ENCODE measurements at regions not wholly inside any gene's neighbourhood (a gene's known extent, or its start where the extent isn't known, plus 50 kb on each side); places are given as distances from the start of the nearest gene placed in this dataset.

- intact Hi-C loops (cut with micrococcal nuclease) (loop anchor here (5.0 kb wide), 1 partner anchor 212 kb away; no protein-coding TSS in a partner anchor), dilution Hi-C loops (cut with MboI; ENCODE audit: extremely low pct_ligation_motif_present, low sequenced_read_pairs) (no loop called here)
- no peaks in the 10 kb centered on the region for H3K9me3 ChIP-seq (replicated peaks; ENCODE audit: control insufficient read depth, insufficient read depth, low read length)
- BruUV-seq (replicated peaks), result no TSS peak
- FAIRE-seq (no peak), DNase-seq (ENCODE audit: low read depth, low spot score) (no peak)
- no peaks in the 10 kb centered on the region for H3K27me3 ChIP-seq (ENCODE audit: control insufficient read depth in 2 of 2, insufficient read depth in 2 of 2, low read length in 2 of 2)
- H3K9me1 ChIP-seq (replicated peaks; ENCODE audit: control insufficient read depth, extremely low read depth, insufficient read depth, low read length), result no peaks in the 10 kb centered on the region
- no peak overlapping the region for H3K9ac ChIP-seq (replicated peaks; ENCODE audit: extremely low read depth, insufficient read depth, low read length)
- peaks cover 56% of the 10 kb centered on the region for H3K4me1 ChIP-seq (ENCODE audit: control insufficient read depth, extremely low read depth, insufficient read depth, low read length)
- CTCF ChIA-PET, result no interaction called here
- H3K4me2 ChIP-seq (ENCODE audit: insufficient read depth, low read length), result no peak overlapping the region
- no peaks in the 10 kb centered on the region for H3K79me2 ChIP-seq (ENCODE audit: control insufficient read depth, insufficient read depth, low read length)
- no peaks in the 10 kb centered on the region for H4K20me1 ChIP-seq (replicated peaks; ENCODE audit: control insufficient read depth, extremely low read depth, insufficient read depth, low read length)
- H3K4me3 ChIP-seq (replicated peaks in 1 of 3; ENCODE audit: insufficient read depth in 1 of 3, low read depth in 1 of 3, low read length in 3 of 3), result no peak overlapping the region
- H3K36me3 ChIP-seq (ENCODE audit: control insufficient read depth in 2 of 2, extremely low read depth in 1 of 2, insufficient read depth in 2 of 2, low read length in 2 of 2), result no peaks in the 10 kb centered on the region
- no peak for TF ChIP-seq CTCF (IDR thresholded peaks at IDR 0.05; ENCODE audit: extremely low read depth in 1 of 2, insufficient read depth in 1 of 2, low read depth in 1 of 2, low read length in 2 of 2)
- TF ChIP-seq GATA2 (IDR thresholded peaks at IDR 0.05; ENCODE audit: insufficient read depth, insufficient read length, low read depth, low read length), result no peak
- TF ChIP-seq FOS (IDR thresholded peaks at IDR 0.05; ENCODE audit: borderline replicate concordance, insufficient read depth, low read length), result no peak
- TF ChIP-seq EZH2 (IDR thresholded peaks at IDR 0.05; ENCODE audit: borderline replicate concordance, low read depth, low read length, severe bottlenecking), result no peak
- no peak for TF ChIP-seq POLR2A (IDR thresholded peaks at IDR 0.05; ENCODE audit: low read depth, low read length)
- POLR2A ChIA-PET, result no interaction called here
- H2AFZ ChIP-seq (ENCODE audit: low read depth, low read length), result no peak overlapping the region
- H3K27ac ChIP-seq (ENCODE audit: insufficient read depth, low read depth, low read length), result peak overlapping the region; percentile 99
These were observed 61.3 kb upstream of the SLC38A2 start for GRCh38 chr12:46433829-46434228.

GRCh38 chr12:46432325-46432724 is 59.8 kb upstream of the SLC38A2 start:
- H3K4me2 ChIP-seq (ENCODE audit: insufficient read depth, low read length), result peak overlapping the region; percentile 60
- intact Hi-C loops (cut with micrococcal nuclease) (loop anchor here (1.0 to 5.0 kb wide), 2 partner anchors 13 to 210 kb away; no protein-coding TSS in a partner anchor), dilution Hi-C loops (cut with MboI; ENCODE audit: extremely low pct_ligation_motif_present, low sequenced_read_pairs) (no loop called here)
- DNase-seq (ENCODE audit: low read depth, low spot score), result no peak
- H2AFZ ChIP-seq (ENCODE audit: low read depth, low read length), result no peak overlapping the region
- peak overlapping the region; percentile 99 for H3K27ac ChIP-seq (ENCODE audit: insufficient read depth, low read depth, low read length)
- H4K20me1 ChIP-seq (replicated peaks; ENCODE audit: control insufficient read depth, extremely low read depth, insufficient read depth, low read length), result no peaks in the 10 kb centered on the region
- no peak for TF ChIP-seq POLR2AphosphoS5 (IDR thresholded peaks at IDR 0.05; ENCODE audit: insufficient read depth, low read depth, low read length)
- TF ChIP-seq GATA2 (IDR thresholded peaks at IDR 0.05; ENCODE audit: insufficient read depth, insufficient read length, low read depth, low read length), result no peak
- no peak for TF ChIP-seq EZH2 (IDR thresholded peaks at IDR 0.05; ENCODE audit: borderline replicate concordance, low read depth, low read length, severe bottlenecking)
- TF ChIP-seq CTCF (IDR thresholded peaks at IDR 0.05; ENCODE audit: extremely low read depth in 1 of 2, insufficient read depth in 1 of 2, low read depth in 1 of 2, low read length in 2 of 2), result no peak
- TF ChIP-seq MAX (IDR thresholded peaks at IDR 0.05; ENCODE audit: insufficient read depth, insufficient read length), result no peak
- TF ChIP-seq FOS (IDR thresholded peaks at IDR 0.05; ENCODE audit: borderline replicate concordance, insufficient read depth, low read length), result no peak
- TF ChIP-seq POLR2A (IDR thresholded peaks at IDR 0.05; ENCODE audit: low read depth, low read length), result no peak
- no peak for TF ChIP-seq JUN (IDR thresholded peaks at IDR 0.05; ENCODE audit: borderline replicate concordance, insufficient read depth, insufficient read length, low read depth)
- no peak for TF ChIP-seq MYC (IDR thresholded peaks at IDR 0.05; ENCODE audit: low read depth, low read length)
- CTCF ChIA-PET, result interaction anchor here (0.6 to 3.2 kb wide), 16 partner anchors 9 to 243 kb away, joined by 3 to 29 read pairs (median 4); no protein-coding TSS in a partner anchor
- no peaks in the 10 kb centered on the region for H3K27me3 ChIP-seq (ENCODE audit: control insufficient read depth in 2 of 2, insufficient read depth in 2 of 2, low read length in 2 of 2)
- no peaks in the 10 kb centered on the region for H3K79me2 ChIP-seq (ENCODE audit: control insufficient read depth, insufficient read depth, low read length)
- no peak overlapping the region for H3K4me3 ChIP-seq (replicated peaks in 1 of 3; ENCODE audit: insufficient read depth in 1 of 3, low read depth in 1 of 3, low read length in 3 of 3)
- peaks cover 45% of the 10 kb centered on the region for H3K4me1 ChIP-seq (ENCODE audit: control insufficient read depth, extremely low read depth, insufficient read depth, low read length)
- FAIRE-seq, result no peak
- POLR2A ChIA-PET, result interaction anchor here (1.0 to 2.7 kb wide), 4 partner anchors 42 to 229 kb away, joined by 3 to 20 read pairs (median 6); partner anchors contain the start of gene SLC38A2
- peak overlapping the region; percentile 86 for H3K9ac ChIP-seq (replicated peaks; ENCODE audit: extremely low read depth, insufficient read depth, low read length)
- no peaks in the 10 kb centered on the region for H3K9me1 ChIP-seq (replicated peaks; ENCODE audit: control insufficient read depth, extremely low read depth, insufficient read depth, low read length)
- no peaks in the 10 kb centered on the region for H3K9me3 ChIP-seq (replicated peaks; ENCODE audit: control insufficient read depth, insufficient read depth, low read length)
- BruUV-seq (replicated peaks), result no TSS peak
- H3K36me3 ChIP-seq (ENCODE audit: control insufficient read depth in 2 of 2, extremely low read depth in 1 of 2, insufficient read depth in 2 of 2, low read length in 2 of 2), result no peaks in the 10 kb centered on the region

All from endothelial cell of umbilical vein (primary cell).